ENCODE measurements at regions not wholly inside any gene's neighbourhood (a gene's known extent, or its start where the extent isn't known, plus 50 kb on each side); places are given as distances from the start of the nearest gene placed in this dataset.
"Not testable (repeated sequence)": the region's sequence is repeated elsewhere in the genome, so short reads cannot be mapped to it uniquely, and the experiment has no call there.

GRCh38 chrX:42290608-42291007 lies 367.3 kb upstream of the CASK start:
- Mint-ChIP-seq H3K4me3 (no peak overlapping the region), H3K27me3 (ENCODE audit: low read depth in 3 of 3) (peaks cover 1 to 8% (median 4%) of the 10 kb centered on the region in 3 donors), H3K9me3 (no peaks in the 10 kb centered on the region), H3K27ac (no peak overlapping the region), H3K36me3 (no peaks in the 10 kb centered on the region), H3K4me1 (no peaks in the 10 kb centered on the region)
- DNase-seq: no peak

GRCh38 chrX:42289492-42290385 lies 366.4 kb upstream of the CASK start:
- Mint-ChIP-seq H3K9me3 (no peaks in the 10 kb centered on the region), H3K27me3 (ENCODE audit: low read depth in 3 of 3) (peaks cover 1 to 8% (median 4%) of the 10 kb centered on the region in 3 donors), H3K4me1 (no peaks in the 10 kb centered on the region), H3K36me3 (no peaks in the 10 kb centered on the region), H3K4me3 (no peak overlapping the region), H3K27ac (no peak overlapping the region)
- DNase-seq: no peak

- not testable (repeated sequence) for H3K36me3 Mint-ChIP-seq, H3K4me1 Mint-ChIP-seq, H3K27ac Mint-ChIP-seq
Observed at GRCh38 chrX:42285681-42286080, 362.3 kb upstream of the CASK start.

GRCh38 chrX:42276982-42277690 lies 353.8 kb upstream of the CASK start:
- Mint-ChIP-seq H3K9me3 (no peaks in the 10 kb centered on the region), H3K27me3 (ENCODE audit: low read depth in 3 of 3) (peaks cover 2 to 3% (median 3%) of the 10 kb centered on the region in 3 donors), H3K4me1 (no peaks in the 10 kb centered on the region), H3K36me3 (no peaks in the 10 kb centered on the region), H3K4me3 (no peak overlapping the region), H3K27ac (no peak overlapping the region)
- DNase-seq: no peak

More at GRCh38 chrX:42285681-42286080, 362.3 kb upstream of the CASK start:
- H3K4me3 Mint-ChIP-seq; H3K9me3 Mint-ChIP-seq; DNase-seq; H3K27me3 Mint-ChIP-seq (ENCODE audit: low read depth in 3 of 3): not testable (repeated sequence)

GRCh38 chrX:42274151-42274550 lies 350.8 kb upstream of the CASK start:
- Mint-ChIP-seq H3K36me3 (no peaks in the 10 kb centered on the region), H3K9me3 (no peaks in the 10 kb centered on the region), H3K4me3 (no peak overlapping the region), H3K4me1 (no peaks in the 10 kb centered on the region), H3K27ac (no peak overlapping the region), H3K27me3 (ENCODE audit: low read depth in 3 of 3) (peaks cover 0 to 3% (median 2%) of the 10 kb centered on the region in 3 donors)
- no peak for DNase-seq

DNA sequence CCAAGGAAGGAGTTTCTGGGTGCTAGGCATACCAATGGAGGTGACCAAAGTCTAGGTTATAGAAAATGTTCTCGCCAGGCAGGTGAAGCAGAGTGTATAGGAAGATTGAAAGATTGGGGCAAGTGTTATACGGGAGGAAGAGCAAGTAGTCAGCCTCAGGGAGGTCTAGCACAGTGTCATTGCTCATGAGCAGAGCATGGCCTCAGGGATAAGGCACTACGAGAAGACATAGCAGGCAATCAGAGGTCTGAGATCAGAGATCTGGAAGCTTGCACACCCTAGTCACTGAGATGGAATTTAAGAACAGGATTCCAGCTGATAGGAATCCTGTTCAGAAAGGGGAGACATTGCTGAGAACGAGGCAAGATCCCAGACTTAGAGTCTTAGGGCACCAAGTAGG lies 350.0 kb upstream of the CASK start:
- Mint-ChIP-seq H3K4me3 (no peak overlapping the region), H3K27ac (no peak overlapping the region)

DNA sequence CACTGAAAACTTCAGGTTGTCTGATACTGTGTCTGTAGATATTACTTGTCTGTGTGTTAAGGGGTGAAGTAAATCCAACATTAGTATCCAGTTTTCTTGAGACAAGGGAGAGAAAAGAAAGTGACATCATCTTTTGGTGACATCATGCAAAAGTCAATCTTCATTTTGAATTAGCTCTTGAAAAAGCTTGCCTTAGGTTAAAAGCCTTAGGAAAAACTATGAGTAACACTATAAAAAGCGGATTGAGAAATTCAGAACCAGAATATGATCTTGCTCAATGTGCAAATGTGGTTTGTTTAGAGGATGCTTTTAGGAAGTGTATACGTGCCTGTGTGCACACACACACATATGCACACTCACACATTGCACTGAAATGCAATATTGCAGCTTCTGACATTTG lies 345.8 kb upstream of the CASK start:
- Mint-ChIP-seq H3K27me3 (ENCODE audit: low read depth in 3 of 3) (peaks cover 0 to 2% (median 1%) of the 10 kb centered on the region in 3 donors), H3K36me3 (no peaks in the 10 kb centered on the region), H3K9me3 (no peaks in the 10 kb centered on the region), H3K4me3 (no peak overlapping the region), H3K4me1 (no peaks in the 10 kb centered on the region), H3K27ac (no peak overlapping the region)
- DNase-seq: no peak

More for the DNA sequence above, 350.0 kb upstream of the CASK start:
- Mint-ChIP-seq H3K36me3 (no peaks in the 10 kb centered on the region), H3K9me3 (no peaks in the 10 kb centered on the region), H3K4me1 (no peaks in the 10 kb centered on the region), H3K27me3 (ENCODE audit: low read depth in 3 of 3) (peaks cover 0 to 3% (median 2%) of the 10 kb centered on the region in 3 donors)
- DNase-seq: no peak

- H3K27me3 Mint-ChIP-seq (ENCODE audit: low read depth in 3 of 3): peaks cover 1 to 9% (median 3%) of the 10 kb centered on the region in 3 donors
- peaks cover 0 to 3% (median 0%) of the 10 kb centered on the region in 6 donors for H3K9me3 Mint-ChIP-seq
- H3K4me1 Mint-ChIP-seq: no peaks in the 10 kb centered on the region
- no peak overlapping the region for H3K4me3 Mint-ChIP-seq
- H3K27ac Mint-ChIP-seq: no peak overlapping the region
- no peak for DNase-seq
- no peaks in the 10 kb centered on the region for H3K36me3 Mint-ChIP-seq
Observed at GRCh38 chrX:42260854-42261253, 337.5 kb upstream of the CASK start.

- Mint-ChIP-seq H3K27me3 (ENCODE audit: low read depth in 3 of 3) (peaks cover 0 to 7% (median 5%) of the 10 kb centered on the region in 3 donors), H3K36me3 (no peaks in the 10 kb centered on the region), H3K27ac (no peak overlapping the region)
Observed at GRCh38 chrX:42248226-42248625, 324.9 kb upstream of the CASK start.

DNA sequence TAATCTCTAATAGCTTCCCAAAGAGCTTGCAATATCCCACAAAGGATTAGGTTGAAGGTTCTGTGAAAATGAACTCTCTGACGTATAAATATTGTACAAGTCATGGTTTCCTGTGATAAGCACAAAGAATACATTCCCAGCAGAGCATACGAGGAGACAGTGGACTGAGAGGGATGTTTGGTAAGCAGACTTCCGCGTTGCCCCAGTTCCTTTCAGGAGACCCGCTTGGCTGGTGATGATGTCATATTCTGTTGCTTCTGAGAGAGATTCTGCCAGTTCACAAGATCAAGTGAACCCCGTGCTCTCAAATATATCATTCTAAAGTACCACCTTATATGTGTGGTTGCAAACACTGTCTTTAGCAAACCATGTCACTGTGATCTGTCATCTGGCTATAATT lies 323.9 kb upstream of the CASK start:
- Mint-ChIP-seq H3K36me3 (no peaks in the 10 kb centered on the region), H3K4me1 (no peaks in the 10 kb centered on the region), H3K27ac (no peak overlapping the region), H3K9me3 (no peaks in the 10 kb centered on the region), H3K27me3 (ENCODE audit: low read depth in 3 of 3) (peaks cover 0 to 7% (median 5%) of the 10 kb centered on the region in 3 donors), H3K4me3 (peak overlapping the region in 1 of 5 donors; percentile 17)
- DNase-seq: no peak

More at GRCh38 chrX:42248226-42248625, 324.9 kb upstream of the CASK start:
- no peaks in the 10 kb centered on the region for H3K4me1 Mint-ChIP-seq
- H3K9me3 Mint-ChIP-seq: no peaks in the 10 kb centered on the region
- no peak for DNase-seq
- no peak overlapping the region for H3K4me3 Mint-ChIP-seq

DNA sequence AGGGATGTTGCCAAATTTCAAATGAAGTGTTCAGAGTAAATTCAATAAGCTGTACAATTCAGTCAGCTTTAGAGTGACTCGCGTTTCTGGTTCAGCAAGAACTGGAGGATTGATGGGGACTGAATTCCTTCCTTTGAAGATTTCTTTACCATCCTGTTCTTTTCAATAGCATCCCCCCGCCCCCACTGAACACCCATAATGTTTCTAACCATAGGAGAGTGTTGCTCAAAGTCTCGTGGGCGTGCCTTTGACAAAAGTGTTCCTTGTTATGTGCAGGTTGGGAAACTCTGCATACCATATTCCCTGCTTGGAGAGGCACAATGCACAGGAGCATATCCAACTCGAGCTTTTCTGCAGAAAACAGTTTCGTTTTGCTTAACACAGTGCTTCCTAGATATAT lies 323.5 kb upstream of the CASK start:
- no peaks in the 10 kb centered on the region for H3K4me1 Mint-ChIP-seq
- no peak overlapping the region for H3K27ac Mint-ChIP-seq
- DNase-seq: no peak
- H3K27me3 Mint-ChIP-seq (ENCODE audit: low read depth in 3 of 3): peaks cover 0 to 7% (median 5%) of the 10 kb centered on the region in 3 donors
- H3K4me3 Mint-ChIP-seq: peak overlapping the region in 1 of 5 donors; percentile 17
- H3K36me3 Mint-ChIP-seq: no peaks in the 10 kb centered on the region
- H3K9me3 Mint-ChIP-seq: no peaks in the 10 kb centered on the region

GRCh38 chrX:42242004-42242403 lies 318.6 kb upstream of the CASK start:
- no peaks in the 10 kb centered on the region for H3K9me3 Mint-ChIP-seq
- H3K36me3 Mint-ChIP-seq: no peaks in the 10 kb centered on the region
- no peaks in the 10 kb centered on the region for H3K4me1 Mint-ChIP-seq
- H3K27ac Mint-ChIP-seq: no peak overlapping the region
- no peaks in the 10 kb centered on the region for H3K27me3 Mint-ChIP-seq (ENCODE audit: low read depth in 3 of 3)
- DNase-seq: no peak
- no peak overlapping the region for H3K4me3 Mint-ChIP-seq

DNA sequence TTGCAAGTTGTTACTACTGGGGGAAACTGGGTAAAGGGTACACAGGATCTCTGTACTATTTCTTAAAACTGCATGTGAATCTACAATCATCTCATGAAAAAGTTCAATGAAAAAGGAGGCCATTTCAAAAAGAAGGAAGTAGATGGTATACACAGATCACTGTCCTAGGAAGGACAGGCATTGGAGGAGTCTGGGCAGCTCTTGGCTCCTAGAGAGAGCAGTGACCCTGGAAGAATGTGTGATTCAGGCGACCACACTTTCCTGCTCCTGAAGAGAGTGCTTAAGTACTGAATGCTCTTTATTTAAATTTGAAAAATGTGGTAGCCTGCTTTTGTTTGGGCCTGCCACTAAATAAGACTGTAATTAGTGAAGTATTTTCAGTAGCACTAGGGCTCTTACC lies 318.1 kb upstream of the CASK start:
- Mint-ChIP-seq H3K36me3 (no peaks in the 10 kb centered on the region), H3K4me1 (no peaks in the 10 kb centered on the region), H3K4me3 (no peak overlapping the region), H3K27me3 (ENCODE audit: low read depth in 3 of 3) (peaks cover 0 to 1% (median 0%) of the 10 kb centered on the region in 3 donors), H3K27ac (no peak overlapping the region), H3K9me3 (no peaks in the 10 kb centered on the region)
- no peak for DNase-seq

DNA sequence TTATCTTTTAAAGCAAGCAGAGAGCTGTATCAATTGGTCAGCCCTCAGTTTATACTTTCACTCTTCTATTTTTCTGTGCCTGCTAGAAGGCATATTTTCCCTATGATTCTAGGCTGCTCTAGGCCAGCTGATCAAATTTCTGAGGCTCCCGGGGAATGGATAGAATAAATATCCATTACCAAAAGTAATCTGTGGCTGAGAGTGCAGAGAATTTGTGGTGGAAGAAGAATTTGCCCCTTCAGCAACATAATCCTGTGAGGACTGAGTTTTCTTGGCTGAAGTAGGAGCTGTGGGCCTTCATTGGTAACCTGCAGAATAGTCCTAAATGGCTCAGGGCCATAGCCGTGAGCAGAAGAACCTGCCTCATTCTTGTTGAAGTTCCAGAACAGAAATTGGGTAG lies 314.6 kb upstream of the CASK start:
- Mint-ChIP-seq H3K4me1 (no peaks in the 10 kb centered on the region), H3K27me3 (ENCODE audit: low read depth in 3 of 3) (peaks cover 0 to 1% (median 0%) of the 10 kb centered on the region in 3 donors), H3K36me3 (no peaks in the 10 kb centered on the region), H3K9me3 (no peaks in the 10 kb centered on the region), H3K27ac (no peak overlapping the region), H3K4me3 (no peak overlapping the region)
- no peak for DNase-seq

Data from immature natural killer cell (primary cell).